Stimulated activated naive CD4-positive, alpha-beta T cell (primary cell): ENCODE measurements at regions not wholly inside any gene's neighbourhood (a gene's known extent, or its start where the extent isn't known, plus 50 kb on each side); places are given as distances from the start of the nearest gene placed in this dataset.

Experiments used
- DNase-seq, 6 experiments: peaks; one replicate each; lab custom pipeline; 2025; lab: John Stamatoyannopoulos, UW

DNA sequence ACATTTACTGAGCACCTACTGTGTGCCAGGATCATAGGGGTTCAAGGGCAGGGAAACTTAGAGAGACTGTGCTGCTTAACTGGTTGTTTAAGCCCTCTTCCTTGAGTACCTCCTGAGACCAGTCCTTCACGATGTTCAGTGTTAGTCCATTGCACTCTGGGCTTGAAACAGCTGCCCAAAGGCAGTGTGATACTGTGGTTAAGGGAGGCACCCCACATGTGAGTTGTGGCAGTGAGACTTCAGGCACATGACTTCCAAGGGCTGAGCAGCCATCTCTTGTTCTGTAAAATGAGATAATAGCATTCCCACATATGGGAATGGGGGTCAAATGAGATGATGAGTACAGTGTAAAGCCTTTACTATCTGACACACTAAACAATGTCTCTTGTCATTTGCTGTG is 75.1 kb downstream of the LINGO1 start:
- no peak for DNase-seq

GRCh38 chr15:77557144-77557543 is 75.6 kb downstream of the LINGO1 start:
- DNase-seq: no peak

DNA sequence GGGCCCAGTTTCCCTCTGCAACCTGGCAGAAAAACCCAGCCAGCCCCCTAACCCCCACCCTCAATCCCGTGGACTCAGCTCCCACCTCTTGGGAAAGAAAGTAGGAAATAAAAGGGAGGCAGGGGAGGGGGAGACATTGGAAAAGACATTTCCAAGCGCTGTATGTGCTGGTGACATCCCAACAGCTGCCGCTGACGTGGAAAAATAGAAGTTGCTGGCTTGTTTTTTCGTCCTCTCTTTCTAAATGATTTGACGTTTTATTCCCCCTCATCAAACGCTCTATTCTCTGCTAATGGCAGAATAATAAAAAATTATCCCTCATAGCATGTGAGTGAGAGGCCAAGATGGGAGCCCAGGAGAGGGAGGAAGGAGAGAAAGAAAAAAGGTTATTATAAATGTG is 76.1 kb downstream of the LINGO1 start:
- no peak for DNase-seq

GRCh38 chr15:77555232-77555631 is 77.5 kb downstream of the LINGO1 start:
- no peak for DNase-seq

- no peak for DNase-seq
These were observed 78.2 kb downstream of the LINGO1 start for GRCh38 chr15:77554306-77555080.

- no peak for DNase-seq
These were observed 79.0 kb downstream of the LINGO1 start for GRCh38 chr15:77553695-77554094.

DNA sequence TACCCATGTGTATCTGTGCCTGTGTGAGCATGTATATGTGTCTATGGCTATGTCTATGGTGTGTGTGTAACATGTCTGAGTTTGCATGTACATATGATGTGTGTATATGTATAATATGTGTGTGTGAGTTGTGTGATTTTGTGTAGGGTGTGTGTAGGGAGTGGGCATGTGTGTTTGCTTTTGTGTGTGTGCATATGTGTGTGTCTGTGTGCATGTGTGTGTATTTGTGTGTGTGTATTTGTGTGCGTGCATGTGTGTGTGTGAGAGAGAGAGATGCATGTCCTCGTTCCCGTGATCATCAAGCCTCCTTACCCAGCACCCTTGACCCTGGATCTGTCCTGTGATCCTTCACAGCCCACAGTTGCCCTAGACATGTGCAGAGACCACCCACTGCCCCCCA is 79.5 kb downstream of the LINGO1 start:
- DNase-seq: no peak

DNA sequence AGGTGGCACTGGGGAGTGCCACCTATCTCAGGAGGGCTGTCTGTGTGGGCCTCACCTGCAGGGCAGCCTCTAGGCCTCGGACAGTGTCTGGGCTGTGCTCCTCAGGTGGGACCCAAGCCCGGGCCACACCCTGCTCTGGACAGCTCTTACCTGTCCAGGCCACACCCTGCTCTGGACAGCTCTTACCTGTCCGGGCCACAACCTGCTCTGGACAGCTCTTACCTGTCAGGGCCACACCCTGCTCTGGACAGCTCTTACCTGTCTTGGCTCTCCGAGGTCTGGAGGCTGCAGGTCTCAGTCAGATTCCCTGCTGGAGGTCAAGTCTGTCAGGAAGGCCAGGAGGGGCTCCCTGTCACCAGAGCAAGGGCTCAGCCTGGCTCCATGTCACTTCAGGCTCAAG is 80.6 kb downstream of the LINGO1 start:
- no peak for DNase-seq

GRCh38 chr15:77550301-77551251 is 82.1 kb downstream of the LINGO1 start:
- DNase-seq: no peak

DNA sequence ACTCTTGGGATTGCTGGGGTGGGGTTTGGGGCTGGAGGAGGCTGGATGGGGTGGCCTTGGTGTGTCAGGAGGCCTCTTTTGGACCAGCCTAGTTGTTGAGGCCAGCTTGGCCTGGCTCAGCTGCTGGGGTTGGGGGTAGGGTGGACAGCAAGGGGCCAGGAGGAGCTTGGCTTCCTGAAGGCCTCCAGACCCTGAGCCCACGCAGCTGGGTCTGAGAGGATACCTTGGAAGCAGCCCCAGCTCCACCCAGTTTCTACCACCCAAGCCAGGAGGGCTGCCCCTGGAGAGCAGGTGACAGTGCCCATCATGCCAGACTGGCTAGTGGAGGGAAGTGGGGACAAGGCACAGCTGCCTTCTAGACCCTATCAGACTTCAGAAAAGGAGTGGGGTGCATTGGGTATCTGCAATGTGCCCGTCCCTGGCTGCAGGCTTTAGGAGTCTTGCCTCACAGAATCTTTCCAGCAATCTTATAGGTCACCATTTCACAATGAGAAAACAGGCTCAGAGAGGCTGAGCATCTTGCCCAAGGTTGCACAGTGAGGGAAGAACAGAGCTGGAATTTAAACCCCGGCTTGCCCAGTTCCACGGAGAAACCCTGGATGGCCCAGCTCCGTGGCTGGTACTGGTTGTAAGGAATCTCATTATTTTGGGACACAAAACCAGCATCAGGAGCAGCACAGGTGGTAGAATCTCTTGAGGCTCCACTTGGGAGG is 83.0 kb downstream of the LINGO1 start:
- no peak for DNase-seq

GRCh38 chr15:77548589-77549557 is 83.8 kb downstream of the LINGO1 start:
- DNase-seq: no peak

GRCh38 chr15:77547801-77548588 is 84.7 kb downstream of the LINGO1 start:
- DNase-seq: no peak

GRCh38 chr15:77546870-77547269 is 85.8 kb downstream of the LINGO1 start:
- no peak for DNase-seq

- DNase-seq: no peak
These were observed 86.6 kb downstream of the LINGO1 start for GRCh38 chr15:77546050-77546501.

DNA sequence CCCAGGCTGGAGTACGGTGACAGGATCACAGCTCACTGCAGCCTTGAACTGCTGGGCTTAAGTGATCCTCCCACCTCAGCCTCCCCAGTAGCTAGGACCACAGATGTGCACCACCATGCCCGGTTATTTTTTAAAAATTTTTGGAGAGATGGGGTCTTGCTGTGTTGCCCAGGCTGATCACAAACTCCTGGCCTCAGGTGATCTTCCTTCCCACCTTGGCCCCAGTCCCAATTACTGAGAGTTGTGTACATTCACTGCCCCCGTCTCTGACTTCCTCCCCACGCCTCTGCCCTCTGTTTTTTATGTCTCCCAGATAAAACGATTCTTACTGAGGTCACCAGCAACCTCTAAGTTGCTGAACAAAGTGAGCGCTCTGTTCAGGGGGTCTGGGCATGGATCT is 87.7 kb downstream of the LINGO1 start:
- no peak for DNase-seq

DNA sequence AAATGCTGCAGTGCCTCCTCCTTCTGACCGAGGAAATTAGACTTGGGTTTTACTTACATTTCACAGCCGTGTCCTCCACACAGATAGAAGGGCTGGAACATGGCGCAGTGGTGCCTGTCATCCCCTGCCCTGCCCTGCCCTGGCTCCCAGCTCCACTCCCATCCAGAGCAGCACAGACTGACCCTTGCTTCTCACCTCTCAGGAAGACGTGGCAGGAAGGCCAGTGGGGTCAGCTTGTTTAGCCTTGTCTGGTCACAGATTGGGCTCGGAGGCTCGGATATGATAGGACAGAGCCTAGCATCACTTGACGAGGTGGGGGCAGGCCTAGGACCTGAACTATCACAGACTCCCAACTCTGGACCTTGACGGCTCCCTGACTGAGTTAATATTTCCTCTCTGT is 88.5 kb downstream of the LINGO1 start:
- no peak for DNase-seq

DNA sequence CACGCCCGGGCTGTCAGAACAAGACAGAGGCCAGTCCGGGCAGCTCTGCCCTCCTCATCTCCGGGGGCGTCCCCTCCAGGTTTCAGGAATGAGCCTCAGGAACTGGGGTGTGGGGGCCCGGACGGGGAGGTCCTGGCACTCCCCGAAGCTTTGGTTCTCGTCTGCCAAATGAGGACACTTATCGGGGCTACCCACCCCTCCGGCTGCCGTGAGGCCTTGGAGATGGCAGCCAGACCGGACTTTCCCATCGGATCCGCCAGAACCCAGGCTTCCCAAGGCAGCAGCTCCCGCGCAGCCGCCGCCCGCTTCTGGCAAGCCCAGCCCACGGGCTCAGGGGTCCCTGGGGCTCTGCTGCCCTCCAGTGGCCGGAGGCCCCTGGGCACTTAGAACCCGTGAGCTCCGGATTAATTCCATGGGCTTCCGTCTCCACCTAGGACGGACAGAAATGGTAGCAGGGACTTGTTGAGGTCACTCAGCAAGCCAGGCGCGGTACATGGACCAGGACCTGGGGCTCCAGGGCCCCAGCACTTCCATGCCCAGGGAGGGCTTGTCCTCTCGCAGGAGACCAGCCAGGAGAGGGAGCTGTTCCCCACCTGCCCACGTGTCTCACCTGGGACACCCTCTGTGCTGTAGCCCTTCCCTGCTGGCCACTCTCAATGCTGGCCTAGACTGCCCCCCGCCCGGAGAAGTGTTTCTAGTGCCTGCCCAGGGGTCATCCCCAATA is 89.4 kb downstream of the LINGO1 start:
- DNase-seq: peak; percentile 28 to 78 (median 56)

DNA sequence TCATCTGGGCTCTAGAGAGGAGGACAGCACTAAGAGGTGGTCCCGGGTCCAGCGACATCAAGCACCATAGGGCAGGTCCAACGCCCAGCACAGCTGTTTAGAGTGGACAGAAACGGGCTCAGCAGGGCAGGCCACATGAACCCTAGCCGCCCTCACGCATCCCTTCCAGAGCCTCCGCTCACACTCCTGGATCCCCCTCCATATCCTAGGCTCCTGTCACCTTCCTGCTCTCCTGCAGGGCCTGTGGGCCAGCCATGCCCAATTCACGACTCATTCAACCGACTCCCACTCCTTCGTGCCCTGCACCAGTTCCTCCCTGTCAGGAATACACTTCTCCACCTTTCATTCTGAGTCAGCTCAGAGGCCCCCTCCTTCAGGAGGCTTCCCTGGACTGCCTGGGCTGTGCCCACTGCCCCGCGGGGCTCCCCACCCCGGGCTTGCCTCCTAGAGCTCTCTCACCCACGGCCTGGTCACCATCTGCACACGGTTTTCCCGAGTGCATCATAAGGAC is 90.2 kb downstream of the LINGO1 start:
- DNase-seq: no peak

DNA sequence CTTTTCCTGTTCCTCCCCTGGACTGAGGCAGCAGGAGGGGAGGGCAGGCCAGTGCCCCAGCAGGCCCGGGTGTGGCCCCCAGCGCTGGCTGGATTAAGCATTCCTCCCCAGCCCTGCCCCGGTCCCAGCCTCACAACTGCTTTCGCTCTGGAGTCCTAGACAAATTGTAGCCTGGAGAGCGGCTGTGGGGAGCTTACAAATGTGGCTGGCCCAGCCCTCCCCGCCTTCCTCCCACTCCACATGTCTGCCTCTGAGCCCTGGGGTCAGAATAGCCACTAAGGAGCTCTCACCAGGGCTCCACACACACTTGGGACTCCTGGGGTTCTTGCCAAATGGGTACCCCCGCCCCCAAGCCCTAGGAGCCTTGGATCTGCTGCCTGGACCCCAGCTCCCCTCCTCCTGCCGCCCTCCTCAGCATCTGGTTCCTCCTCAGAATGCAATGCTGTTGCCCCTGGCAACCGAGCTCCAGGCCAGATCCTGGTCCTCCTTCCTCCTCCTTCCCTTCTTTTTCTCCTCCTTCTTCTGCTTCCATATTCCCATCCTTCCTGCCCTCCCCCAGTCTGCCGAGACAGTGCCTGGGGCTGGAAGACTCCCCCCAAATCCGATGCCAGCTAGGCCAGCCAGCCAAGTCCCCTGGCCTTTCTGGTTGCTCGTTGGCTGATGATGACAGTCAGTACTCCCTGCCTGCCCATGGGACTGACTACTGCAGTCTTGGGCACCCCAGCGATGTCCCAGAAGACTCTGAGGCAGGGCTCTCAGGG is 91.1 kb downstream of the LINGO1 start:
- DNase-seq: no peak
